ENCODE measurements at regions not wholly inside any gene's neighbourhood (a gene's known extent, or its start where the extent isn't known, plus 50 kb on each side); places are given as distances from the start of the nearest gene placed in this dataset.

GRCh38 chr14:51545396-51545795 is 106.3 kb upstream of the FRMD6 start:
- Histone ChIP-seq H3K9me3 (ENCODE audit: severe bottlenecking) (no peaks in the 10 kb centered on the region), H3K4me3 (ENCODE audit: low read depth, low read length) (no peak overlapping the region), H3K27me3 (ENCODE audit: insufficient read depth, low read depth, severe bottlenecking) (no peaks in the 10 kb centered on the region), H3K36me3 (no peaks in the 10 kb centered on the region), H3K27ac (no peak overlapping the region)
- no peak for TF ChIP-seq CTCF (IDR thresholded peaks at IDR 0.05; ENCODE audit: low read depth, low read length)
- DNase-seq = no peak

- no peak overlapping the region for H3K4me3 ChIP-seq (ENCODE audit: low read depth, low read length)
- no peaks in the 10 kb centered on the region for H3K36me3 ChIP-seq
- no peak overlapping the region for H3K27ac ChIP-seq
- DNase-seq = no peak
- TF ChIP-seq CTCF (IDR thresholded peaks at IDR 0.05; ENCODE audit: low read depth, low read length) = no peak
- H3K27me3 ChIP-seq (ENCODE audit: insufficient read depth, low read depth, severe bottlenecking) = no peaks in the 10 kb centered on the region
- no peaks in the 10 kb centered on the region for H3K9me3 ChIP-seq (ENCODE audit: severe bottlenecking)
Observed at GRCh38 chr14:51546099-51546498, 105.6 kb upstream of the FRMD6 start.

GRCh38 chr14:51546603-51547258 is 105.0 kb upstream of the FRMD6 start:
- H3K9me3 ChIP-seq (ENCODE audit: severe bottlenecking) = no peaks in the 10 kb centered on the region
- no peaks in the 10 kb centered on the region for H3K36me3 ChIP-seq
- no peak overlapping the region for H3K4me3 ChIP-seq (ENCODE audit: low read depth, low read length)
- H3K27ac ChIP-seq = no peak overlapping the region
- H3K27me3 ChIP-seq (ENCODE audit: insufficient read depth, low read depth, severe bottlenecking) = no peaks in the 10 kb centered on the region
- no peak for DNase-seq
- TF ChIP-seq CTCF (IDR thresholded peaks at IDR 0.05; ENCODE audit: low read depth, low read length) = no peak

GRCh38 chr14:51547260-51547659 is 104.5 kb upstream of the FRMD6 start:
- no peak for TF ChIP-seq CTCF (IDR thresholded peaks at IDR 0.05; ENCODE audit: low read depth, low read length)
- Histone ChIP-seq H3K27me3 (ENCODE audit: insufficient read depth, low read depth, severe bottlenecking) (no peaks in the 10 kb centered on the region), H3K27ac (no peak overlapping the region)

GRCh38 chr14:51547701-51548100 is 104.0 kb upstream of the FRMD6 start:
- no peak overlapping the region for H3K27ac ChIP-seq

More at GRCh38 chr14:51547260-51547659, 104.5 kb upstream of the FRMD6 start:
- no peaks in the 10 kb centered on the region for H3K9me3 ChIP-seq (ENCODE audit: severe bottlenecking)
- no peak overlapping the region for H3K4me3 ChIP-seq (ENCODE audit: low read depth, low read length)
- no peaks in the 10 kb centered on the region for H3K36me3 ChIP-seq
- no peak for DNase-seq

More at GRCh38 chr14:51547701-51548100, 104.0 kb upstream of the FRMD6 start:
- no peak overlapping the region for H3K4me3 ChIP-seq (ENCODE audit: low read depth, low read length)
- no peak for TF ChIP-seq CTCF (IDR thresholded peaks at IDR 0.05; ENCODE audit: low read depth, low read length)
- DNase-seq = no peak
- no peaks in the 10 kb centered on the region for H3K27me3 ChIP-seq (ENCODE audit: insufficient read depth, low read depth, severe bottlenecking)
- no peaks in the 10 kb centered on the region for H3K36me3 ChIP-seq
- no peaks in the 10 kb centered on the region for H3K9me3 ChIP-seq (ENCODE audit: severe bottlenecking)
